A673 (cell line): ENCODE measurements at regions not wholly inside any gene's neighbourhood (a gene's known extent, or its start where the extent isn't known, plus 50 kb on each side); places are given as distances from the start of the nearest gene placed in this dataset.

ENCODE experiments used
- BruUV-seq: library from RNA; stranded (reverse); fragments of 400-500 nt; replicated peaks from 2 replicates; lab custom pipeline; 2021; lab: Mats Ljungman, UMichigan
- CTCF ChIA-PET: fragments of 300-600 bp; sonication (Branson Sonifier 250); formaldehyde crosslinking; loops from one replicate; lab custom pipeline; 2022; ENCODE audit warnings: antibody characterized with exemption; lab: Charles Lee
- POLR2A ChIA-PET: fragments of 300-600 bp; sonication (Branson Sonifier 250); formaldehyde crosslinking; loops from one replicate; lab custom pipeline; 2022; ENCODE audit warnings: antibody characterized with exemption; ENCODE audit not compliant: low non-redundant PET; lab: Charles Lee
- DNase-seq: peaks from one replicate; pipeline ENCODE4 v3.0.0-alpha.2; 2015; ENCODE audit warnings: low spot score
- H3K27ac ChIP-seq: fragments of 200-600 bp; sonication (generic); 2 replicates; pipeline ENCODE4 v1.5.1; 2016; ENCODE audit warnings: mixed run types, low read depth, mild to moderate bottlenecking, mixed read lengths, antibody characterized with exemption, low read length; ENCODE audit not compliant: poor library complexity, severe bottlenecking
- H3K27me3 ChIP-seq: fragments of 200-600 bp; sonication (generic); replicated peaks from 2 replicates; pipeline ENCODE4 v1.6.1; 2017; ENCODE audit warnings: mixed run types, low read depth, mild to moderate bottlenecking, mixed read lengths, antibody characterized with exemption, low read length; ENCODE audit not compliant: insufficient read depth, poor library complexity
- H3K36me3 ChIP-seq: fragments of 200-600 bp; sonication (generic); 2 replicates; pipeline ENCODE4 v1.6.1; 2016; ENCODE audit warnings: mixed run types, mild to moderate bottlenecking, mixed read lengths, antibody characterized with exemption, low read length; ENCODE audit not compliant: insufficient read depth, poor library complexity, severe bottlenecking
- H3K4me1 ChIP-seq: fragments of 200-600 bp; sonication (generic); 2 replicates; pipeline ENCODE4 v1.6.1; 2017; ENCODE audit warnings: mixed run types, mild to moderate bottlenecking, mixed read lengths, antibody characterized with exemption, low read length; ENCODE audit not compliant: insufficient read depth, poor library complexity, severe bottlenecking
- H3K4me3 ChIP-seq: fragments of 200-600 bp; sonication (generic); 2 replicates; pipeline ENCODE4 v1.5.1; 2016; ENCODE audit warnings: low read depth, mixed run types, mild to moderate bottlenecking, mixed read lengths, low read length; ENCODE audit not compliant: poor library complexity, severe bottlenecking
- H3K9me3 ChIP-seq: fragments of 200-600 bp; sonication (generic); 2 replicates; pipeline ENCODE4 v1.6.1; 2016; ENCODE audit warnings: mixed run types, low read depth, mild to moderate bottlenecking, mixed read lengths, antibody characterized with exemption, low read length; ENCODE audit not compliant: poor library complexity, severe bottlenecking
- EZH2 ChIP-seq: fragments of 200-600 bp; sonication (generic); IDR thresholded peaks from 2 replicates; pipeline ENCODE4 v1.6.1; 2017; ENCODE audit warnings: borderline replicate concordance, low read depth, mild to moderate bottlenecking, mixed read lengths, antibody characterized with exemption, low read length; ENCODE audit not compliant: poor library complexity, severe bottlenecking
- intact Hi-C: fragments of 100-400 bp; cut with micrococcal nuclease; formaldehyde crosslinking; loops from one replicate; pipeline ENCODE4 v1.10.0; 2022; ENCODE audit not compliant: unreplicated experiment
- TF ChIP-seq, protein P1 (sequence below): fragments of 300-800, 200-600 bp; sonication (generic); conservative IDR thresholded peaks from 2 replicates; pipeline ENCODE4 v1.5.1; 2017; ENCODE audit warnings: low read depth, mild to moderate bottlenecking, antibody characterized with exemption, low read length, moderate library complexity, mixed read lengths

DNA sequence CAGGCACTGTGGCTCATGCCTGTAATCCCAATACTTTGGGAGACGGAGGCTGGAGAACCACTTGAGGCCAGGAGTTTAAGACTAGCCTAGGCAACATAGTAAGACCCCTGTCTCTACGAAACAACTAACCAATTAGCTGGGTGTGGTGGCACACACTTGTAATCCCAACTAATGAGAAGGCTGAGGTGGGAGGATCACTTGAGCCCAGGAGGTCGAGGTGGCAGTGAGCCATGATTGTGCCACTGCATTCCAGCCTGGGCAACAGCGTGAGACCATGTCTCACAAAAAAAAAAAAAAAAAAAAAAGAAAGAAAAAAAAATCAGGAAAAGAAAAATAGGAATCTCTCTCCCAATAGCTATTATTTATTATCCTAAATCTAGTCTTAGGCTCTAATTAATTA, 56.8 kb upstream of the UBAC2 start:
- TF ChIP-seq, protein P1, sequence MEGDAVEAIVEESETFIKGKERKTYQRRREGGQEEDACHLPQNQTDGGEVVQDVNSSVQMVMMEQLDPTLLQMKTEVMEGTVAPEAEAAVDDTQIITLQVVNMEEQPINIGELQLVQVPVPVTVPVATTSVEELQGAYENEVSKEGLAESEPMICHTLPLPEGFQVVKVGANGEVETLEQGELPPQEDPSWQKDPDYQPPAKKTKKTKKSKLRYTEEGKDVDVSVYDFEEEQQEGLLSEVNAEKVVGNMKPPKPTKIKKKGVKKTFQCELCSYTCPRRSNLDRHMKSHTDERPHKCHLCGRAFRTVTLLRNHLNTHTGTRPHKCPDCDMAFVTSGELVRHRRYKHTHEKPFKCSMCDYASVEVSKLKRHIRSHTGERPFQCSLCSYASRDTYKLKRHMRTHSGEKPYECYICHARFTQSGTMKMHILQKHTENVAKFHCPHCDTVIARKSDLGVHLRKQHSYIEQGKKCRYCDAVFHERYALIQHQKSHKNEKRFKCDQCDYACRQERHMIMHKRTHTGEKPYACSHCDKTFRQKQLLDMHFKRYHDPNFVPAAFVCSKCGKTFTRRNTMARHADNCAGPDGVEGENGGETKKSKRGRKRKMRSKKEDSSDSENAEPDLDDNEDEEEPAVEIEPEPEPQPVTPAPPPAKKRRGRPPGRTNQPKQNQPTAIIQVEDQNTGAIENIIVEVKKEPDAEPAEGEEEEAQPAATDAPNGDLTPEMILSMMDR: no peak
- TF ChIP-seq EZH2: no peak
- H3K27ac ChIP-seq: no peak overlapping the region
- no TSS peak for BruUV-seq
- ChIA-PET CTCF (no interaction called here), POLR2A (no interaction called here)
- no peaks in the 10 kb centered on the region for H3K4me1 ChIP-seq
- H3K36me3 ChIP-seq: no peaks in the 10 kb centered on the region
- H3K27me3 ChIP-seq: no peaks in the 10 kb centered on the region
- intact Hi-C loops: no loop called here
- DNase-seq: no peak
- no peak overlapping the region for H3K4me3 ChIP-seq
- no peaks in the 10 kb centered on the region for H3K9me3 ChIP-seq

DNA sequence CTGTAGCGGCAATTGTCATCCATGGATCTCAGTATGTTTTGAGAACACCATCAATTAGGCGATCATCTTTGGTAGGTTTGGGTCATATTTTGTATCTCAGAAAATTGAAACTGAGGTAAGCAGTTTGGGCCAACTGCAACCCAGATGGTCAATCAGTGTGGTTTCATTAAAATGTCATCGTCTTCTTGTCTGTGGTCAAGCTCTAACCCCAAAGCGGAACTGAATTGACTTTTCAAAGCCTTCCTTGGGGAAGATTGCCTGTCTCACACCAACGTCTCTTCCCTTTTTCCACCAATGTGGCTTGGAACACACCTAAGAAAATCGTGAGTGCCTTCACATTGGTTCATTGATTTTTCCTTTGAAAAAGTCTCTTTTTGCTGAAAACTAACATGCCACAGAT, 56.3 kb upstream of the UBAC2 start:
- POLR2A ChIA-PET: no interaction called here
- BruUV-seq: no TSS peak
- no peak overlapping the region for H3K4me3 ChIP-seq
- no peaks in the 10 kb centered on the region for H3K9me3 ChIP-seq
- H3K27me3 ChIP-seq: no peaks in the 10 kb centered on the region
- no peaks in the 10 kb centered on the region for H3K4me1 ChIP-seq
- no peak overlapping the region for H3K27ac ChIP-seq
- intact Hi-C loops: no loop called here
- no peaks in the 10 kb centered on the region for H3K36me3 ChIP-seq
- DNase-seq: no peak
- no peak for TF ChIP-seq EZH2
- TF ChIP-seq, protein P1: no peak
- CTCF ChIA-PET: no interaction called here

DNA sequence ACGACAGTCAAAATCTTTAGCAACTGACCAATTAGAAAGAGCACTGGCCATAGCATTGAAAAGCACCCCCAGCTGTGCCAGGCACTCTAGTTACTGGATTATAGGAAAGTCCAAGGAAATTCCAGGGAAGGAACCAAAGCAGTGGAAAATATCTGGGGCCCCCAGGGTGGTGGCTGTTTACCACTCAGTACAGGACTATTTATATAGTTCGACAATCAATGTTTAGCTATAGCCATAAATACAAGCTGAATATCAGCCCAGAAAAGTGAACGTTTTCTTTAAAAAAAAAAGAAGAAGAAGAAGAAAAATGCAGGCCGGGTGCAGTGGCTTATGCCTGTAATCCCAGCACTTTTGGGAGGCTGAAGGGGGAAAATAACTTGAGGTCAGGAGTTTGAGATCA, 55.2 kb upstream of the UBAC2 start:
- intact Hi-C loops: no loop called here

More for the DNA sequence above, 55.2 kb upstream of the UBAC2 start:
- no peaks in the 10 kb centered on the region for H3K4me1 ChIP-seq
- no TSS peak for BruUV-seq
- no peak for DNase-seq
- H3K27me3 ChIP-seq: no peaks in the 10 kb centered on the region
- H3K27ac ChIP-seq: no peak overlapping the region
- H3K9me3 ChIP-seq: no peaks in the 10 kb centered on the region
- no peak overlapping the region for H3K4me3 ChIP-seq
- no peaks in the 10 kb centered on the region for H3K36me3 ChIP-seq
- no peak for TF ChIP-seq EZH2
- TF ChIP-seq, protein P1: no peak
- CTCF ChIA-PET: no interaction called here
- POLR2A ChIA-PET: no interaction called here
